NB4 (cell line): ENCODE measurements at regions not wholly inside any gene's neighbourhood (a gene's known extent, or its start where the extent isn't known, plus 50 kb on each side); places are given as distances from the start of the nearest gene placed in this dataset.

Experiments used
- MYC ChIP-seq: IDR thresholded peaks from 2 replicates; pipeline ENCODE4 v1.6.1; 2011; ENCODE audit warnings: low read depth, low read length
- POLR2A ChIP-seq: IDR thresholded peaks from 2 replicates; pipeline ENCODE4 v1.6.1; 2011; ENCODE audit warnings: mild to moderate bottlenecking; ENCODE audit not compliant: insufficient read length; ENCODE audit errors: extremely low read depth
- TF ChIP-seq, protein P1 (sequence below): IDR thresholded peaks from one replicate; pipeline ENCODE4 v1.5.1; 2012; ENCODE audit warnings: low read depth, low read length
- TF ChIP-seq, protein P2 (sequence below): IDR thresholded peaks from 2 replicates; pipeline ENCODE4 v1.6.1; 2011; ENCODE audit warnings: low read depth, low read length

- TF ChIP-seq POLR2A = no peak
- TF ChIP-seq, protein P1, sequence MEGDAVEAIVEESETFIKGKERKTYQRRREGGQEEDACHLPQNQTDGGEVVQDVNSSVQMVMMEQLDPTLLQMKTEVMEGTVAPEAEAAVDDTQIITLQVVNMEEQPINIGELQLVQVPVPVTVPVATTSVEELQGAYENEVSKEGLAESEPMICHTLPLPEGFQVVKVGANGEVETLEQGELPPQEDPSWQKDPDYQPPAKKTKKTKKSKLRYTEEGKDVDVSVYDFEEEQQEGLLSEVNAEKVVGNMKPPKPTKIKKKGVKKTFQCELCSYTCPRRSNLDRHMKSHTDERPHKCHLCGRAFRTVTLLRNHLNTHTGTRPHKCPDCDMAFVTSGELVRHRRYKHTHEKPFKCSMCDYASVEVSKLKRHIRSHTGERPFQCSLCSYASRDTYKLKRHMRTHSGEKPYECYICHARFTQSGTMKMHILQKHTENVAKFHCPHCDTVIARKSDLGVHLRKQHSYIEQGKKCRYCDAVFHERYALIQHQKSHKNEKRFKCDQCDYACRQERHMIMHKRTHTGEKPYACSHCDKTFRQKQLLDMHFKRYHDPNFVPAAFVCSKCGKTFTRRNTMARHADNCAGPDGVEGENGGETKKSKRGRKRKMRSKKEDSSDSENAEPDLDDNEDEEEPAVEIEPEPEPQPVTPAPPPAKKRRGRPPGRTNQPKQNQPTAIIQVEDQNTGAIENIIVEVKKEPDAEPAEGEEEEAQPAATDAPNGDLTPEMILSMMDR = no peak
- TF ChIP-seq, protein P2, sequence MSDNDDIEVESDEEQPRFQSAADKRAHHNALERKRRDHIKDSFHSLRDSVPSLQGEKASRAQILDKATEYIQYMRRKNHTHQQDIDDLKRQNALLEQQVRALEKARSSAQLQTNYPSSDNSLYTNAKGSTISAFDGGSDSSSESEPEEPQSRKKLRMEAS = no peak
- no peak for TF ChIP-seq MYC
Observed at GRCh38 chr17:72049914-72050313, 70.9 kb upstream of the SOX9 start.
